H9 (cell line): ENCODE measurements at regions not wholly inside any gene's neighbourhood (a gene's known extent, or its start where the extent isn't known, plus 50 kb on each side); places are given as distances from the start of the nearest gene placed in this dataset.

Experiments
- DNase-seq: peaks from one replicate; pipeline ENCODE4 v3.0.0-alpha.2; 2017
- H2AFZ ChIP-seq: one replicate; pipeline ENCODE4 v1.6.1; 2013; ENCODE audit warnings: mild to moderate bottlenecking, low read length, control low read depth, moderate library complexity
- H2AK5ac ChIP-seq: 2 replicates; pipeline ENCODE4 v1.6.1; 2013; ENCODE audit warnings: low read length, control low read depth, mixed read lengths; ENCODE audit not compliant: insufficient read length
- H2BK120ac ChIP-seq: one replicate; pipeline ENCODE4 v1.6.1; 2013; ENCODE audit warnings: low read depth, mild to moderate bottlenecking, low read length, control low read depth, inconsistent platforms; ENCODE audit not compliant: poor library complexity, severe bottlenecking
- H2BK12ac ChIP-seq: 2 replicates; pipeline ENCODE4 v1.6.1; 2013; ENCODE audit warnings: low read length, control low read depth, mixed read lengths, low read depth; ENCODE audit not compliant: insufficient read length
- H2BK15ac ChIP-seq: 2 replicates; pipeline ENCODE4 v1.6.1; 2013; ENCODE audit warnings: low read depth, low read length, control low read depth
- H2BK20ac ChIP-seq: one replicate; pipeline ENCODE4 v1.6.1; 2013; ENCODE audit warnings: low read depth, mild to moderate bottlenecking, low read length, control low read depth, inconsistent platforms; ENCODE audit not compliant: poor library complexity, severe bottlenecking
- H2BK5ac ChIP-seq: 2 replicates; pipeline ENCODE4 v1.6.1; 2013; ENCODE audit warnings: low read length, control low read depth, mixed read lengths; ENCODE audit not compliant: insufficient read length
- H3K14ac ChIP-seq: 2 replicates; pipeline ENCODE4 v1.6.1; 2013; ENCODE audit warnings: low read length, control low read depth; ENCODE audit not compliant: insufficient read depth
- H3K18ac ChIP-seq: 2 replicates; pipeline ENCODE4 v1.6.1; 2013; ENCODE audit warnings: low read depth, mild to moderate bottlenecking, mixed read lengths, low read length, control low read depth; ENCODE audit not compliant: insufficient read length
- H3K23ac ChIP-seq: 2 replicates; pipeline ENCODE4 v1.6.1; 2013; ENCODE audit warnings: low read length, control low read depth, mixed read lengths, low read depth; ENCODE audit not compliant: insufficient read length
- H3K23me2 ChIP-seq: 2 replicates; pipeline ENCODE4 v1.6.1; 2013; ENCODE audit warnings: low read depth, mild to moderate bottlenecking, mixed read lengths, low read length, control low read depth; ENCODE audit not compliant: insufficient read length, poor library complexity, severe bottlenecking
- H3K27ac ChIP-seq: 2 replicates; pipeline ENCODE4 v1.5.1; 2013; ENCODE audit warnings: low read length, control low read depth, mixed read lengths, low read depth; ENCODE audit not compliant: insufficient read length
- H3K27me3 ChIP-seq: 2 replicates; pipeline ENCODE4 v1.6.1; 2013; ENCODE audit warnings: low read length, control low read depth, inconsistent platforms; ENCODE audit not compliant: insufficient read depth
- H3K4ac ChIP-seq: 2 replicates; pipeline ENCODE4 v1.6.1; 2013; ENCODE audit warnings: low read depth, mild to moderate bottlenecking, control low read depth, inconsistent platforms, low read length, moderate library complexity
- H3K4me1 ChIP-seq: 2 replicates; pipeline ENCODE4 v1.6.1; 2013; ENCODE audit warnings: low read length, control low read depth, inconsistent platforms; ENCODE audit not compliant: insufficient read depth
- H3K4me2 ChIP-seq: 2 replicates; pipeline ENCODE4 v1.6.1; 2013; ENCODE audit warnings: low read length, control low read depth, mixed read lengths; ENCODE audit not compliant: insufficient read length, insufficient read depth
- H3K56ac ChIP-seq: 2 replicates; pipeline ENCODE4 v1.6.1; 2013; ENCODE audit warnings: low read depth, mild to moderate bottlenecking, mixed read lengths, low read length, control low read depth; ENCODE audit not compliant: insufficient read length
- H3K79me1 ChIP-seq: 2 replicates; pipeline ENCODE4 v1.6.1; 2013; ENCODE audit warnings: low read depth, mild to moderate bottlenecking, moderate library complexity, low read length, control low read depth, inconsistent platforms; ENCODE audit not compliant: insufficient read depth, poor library complexity, severe bottlenecking
- H3K79me2 ChIP-seq: 2 replicates; pipeline ENCODE4 v1.6.1; 2013; ENCODE audit warnings: low read length, control low read depth, inconsistent platforms; ENCODE audit not compliant: insufficient read depth
- H3K9ac ChIP-seq: 2 replicates; pipeline ENCODE4 v1.6.1; 2013; ENCODE audit warnings: low read length, control low read depth, mixed read lengths; ENCODE audit not compliant: insufficient read length; ENCODE audit errors: extremely low read depth
- H3K9me3 ChIP-seq: one replicate; pipeline ENCODE4 v1.6.1; 2013; ENCODE audit warnings: low read depth, low read length, inconsistent platforms; ENCODE audit not compliant: control insufficient read depth
- H3T11ph ChIP-seq: one replicate; pipeline ENCODE4 v1.6.1; 2013; ENCODE audit warnings: mild to moderate bottlenecking, low read length, control low read depth, inconsistent platforms
- H4K20me1 ChIP-seq: one replicate; pipeline ENCODE4 v1.6.1; 2013; ENCODE audit not compliant: control insufficient read depth, insufficient read length, insufficient read depth
- H4K5ac ChIP-seq: 2 replicates; pipeline ENCODE4 v1.6.1; 2013; ENCODE audit warnings: low read depth, mild to moderate bottlenecking, mixed read lengths, low read length, control low read depth; ENCODE audit not compliant: insufficient read length
- H4K8ac ChIP-seq: replicated peaks from 2 replicates; pipeline ENCODE4 v1.6.1; 2013; ENCODE audit warnings: low read length, control low read depth, mixed read lengths, low read depth; ENCODE audit not compliant: insufficient read length
- H4K91ac ChIP-seq: 2 replicates; pipeline ENCODE4 v1.6.1; 2013; ENCODE audit warnings: low read depth, mild to moderate bottlenecking, moderate library complexity, mixed read lengths, low read length, control low read depth; ENCODE audit not compliant: insufficient read length
- H3K27ac Mint-ChIP-seq, 3 experiments: 2 replicates in 2 of 3; 3 replicates in 1 of 3; pipeline ENCODE4 v1.8.0; 2020 to 2021; ENCODE audit warnings: mixed read lengths in 3 of 3, mild to moderate bottlenecking in 1 of 3, moderate library complexity in 1 of 3
- H3K27me3 Mint-ChIP-seq: 2 replicates; pipeline ENCODE4 v1.8.0; 2021; ENCODE audit warnings: low read depth, mild to moderate bottlenecking, moderate library complexity, mixed read lengths
- H3K36me3 Mint-ChIP-seq, 3 experiments: 2 replicates in 2 of 3; 3 replicates in 1 of 3; pipeline ENCODE4 v1.8.0; 2020 to 2021; ENCODE audit warnings: low read depth in 3 of 3, mixed read lengths in 3 of 3; ENCODE audit not compliant: insufficient read depth in 1 of 3
- H3K4me1 Mint-ChIP-seq, 2 experiments: 2 replicates each; pipeline ENCODE4 v1.8.0; 2020; ENCODE audit warnings: mixed read lengths in 2 of 2
- H3K4me3 Mint-ChIP-seq, 2 experiments: 2 replicates in 1 of 2; 3 replicates in 1 of 2; pipeline ENCODE4 v1.8.0; 2020 to 2021; ENCODE audit warnings: mild to moderate bottlenecking in 2 of 2, mixed read lengths in 2 of 2, moderate library complexity in 1 of 2
- H3K9me3 Mint-ChIP-seq, 2 experiments: 2 replicates in 1 of 2; 3 replicates in 1 of 2; pipeline ENCODE4 v1.8.0; 2020; ENCODE audit warnings: mild to moderate bottlenecking in 2 of 2, mixed read lengths in 2 of 2, moderate library complexity in 1 of 2
- WGBS: extraction: QIAGEN DNeasy Blood & Tissue Kit; methylation state at CpG from one replicate; pipeline ENCODE4 v1.1.7; 2013; ENCODE audit warnings: missing lambda C conversion rate, low lambda C conversion rate, mixed read lengths; ENCODE audit not compliant: insufficient read length; ENCODE audit errors: extremely low coverage; 5-methylcytosine and 5-hydroxymethylcytosine counted together
- TF ChIP-seq, protein P1 (sequence below): fragments of 200-600 bp; sonication (generic); conservative IDR thresholded peaks from 3 replicates; pipeline ENCODE4 v1.8.0; 2021; ENCODE audit warnings: antibody characterized with exemption, mild to moderate bottlenecking

DNA sequence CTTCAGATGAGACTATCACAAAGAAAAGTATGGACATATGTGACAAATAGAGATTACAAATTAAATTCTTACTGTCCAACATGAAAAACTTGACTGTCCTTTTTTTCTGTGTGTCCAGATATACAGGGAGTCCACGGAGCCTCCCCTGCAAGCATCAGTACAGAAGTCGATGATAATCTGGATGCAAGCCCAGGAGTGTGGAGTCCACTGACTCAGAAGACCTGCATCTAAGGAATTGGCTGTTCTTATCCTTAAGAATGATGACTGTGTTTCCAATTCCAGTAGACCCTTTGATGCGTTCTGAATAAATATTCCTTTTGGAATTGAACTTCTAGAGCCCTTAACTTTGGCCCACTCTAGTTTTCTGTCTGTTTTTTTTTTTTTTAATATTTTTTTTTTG, 56.7 kb upstream of the TAF11L2 start:
- Mint-ChIP-seq H3K4me3 (no peak overlapping the region), H3K27me3 (no peaks in the 10 kb centered on the region; the same call in 1 of the 2 replicates), H3K9me3 (peaks cover 2 to 4% of the 10 kb centered on the region in 2 experiments; a peak in 3 of 5 replicates), H3K36me3 (peaks cover 0 to 8% (median 0%) of the 10 kb centered on the region in 3 experiments; a peak in 2 of 7 replicates), H3K27ac (no peak overlapping the region), H3K4me1 (peaks cover 7 to 10% of the 10 kb centered on the region in 2 experiments)
- no peak for DNase-seq
- H3K4me1 ChIP-seq = no peaks in the 10 kb centered on the region; the same call in 1 of the 2 replicates
- H2BK15ac ChIP-seq = no peak overlapping the region
- H4K91ac ChIP-seq = no peak overlapping the region
- TF ChIP-seq, protein P1, sequence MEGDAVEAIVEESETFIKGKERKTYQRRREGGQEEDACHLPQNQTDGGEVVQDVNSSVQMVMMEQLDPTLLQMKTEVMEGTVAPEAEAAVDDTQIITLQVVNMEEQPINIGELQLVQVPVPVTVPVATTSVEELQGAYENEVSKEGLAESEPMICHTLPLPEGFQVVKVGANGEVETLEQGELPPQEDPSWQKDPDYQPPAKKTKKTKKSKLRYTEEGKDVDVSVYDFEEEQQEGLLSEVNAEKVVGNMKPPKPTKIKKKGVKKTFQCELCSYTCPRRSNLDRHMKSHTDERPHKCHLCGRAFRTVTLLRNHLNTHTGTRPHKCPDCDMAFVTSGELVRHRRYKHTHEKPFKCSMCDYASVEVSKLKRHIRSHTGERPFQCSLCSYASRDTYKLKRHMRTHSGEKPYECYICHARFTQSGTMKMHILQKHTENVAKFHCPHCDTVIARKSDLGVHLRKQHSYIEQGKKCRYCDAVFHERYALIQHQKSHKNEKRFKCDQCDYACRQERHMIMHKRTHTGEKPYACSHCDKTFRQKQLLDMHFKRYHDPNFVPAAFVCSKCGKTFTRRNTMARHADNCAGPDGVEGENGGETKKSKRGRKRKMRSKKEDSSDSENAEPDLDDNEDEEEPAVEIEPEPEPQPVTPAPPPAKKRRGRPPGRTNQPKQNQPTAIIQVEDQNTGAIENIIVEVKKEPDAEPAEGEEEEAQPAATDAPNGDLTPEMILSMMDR = no peak
- H3K4me2 ChIP-seq = no peak overlapping the region
- no peak overlapping the region for H2AK5ac ChIP-seq
- no CpG with 5 or more reads among the region's 3 CpGs for WGBS
- no peak overlapping the region for H3K18ac ChIP-seq
- no peaks in the 10 kb centered on the region for H3K9me3 ChIP-seq
- H4K5ac ChIP-seq = no peak overlapping the region
- H3K23me2 ChIP-seq = no peaks in the 10 kb centered on the region
- no peaks in the 10 kb centered on the region for H3K79me2 ChIP-seq
- H2BK120ac ChIP-seq = no peak overlapping the region
- H2BK5ac ChIP-seq = no peak overlapping the region
- no peak overlapping the region for H3K9ac ChIP-seq
- no peak overlapping the region for H3K14ac ChIP-seq
- no peaks in the 10 kb centered on the region for H4K20me1 ChIP-seq
- H2AFZ ChIP-seq = no peak overlapping the region
- H3T11ph ChIP-seq = no peak overlapping the region
- no peak overlapping the region for H3K23ac ChIP-seq
- no peaks in the 10 kb centered on the region for H3K27me3 ChIP-seq
- H3K4ac ChIP-seq = no peak overlapping the region
- no peaks in the 10 kb centered on the region for H3K79me1 ChIP-seq
- no peak overlapping the region for H2BK20ac ChIP-seq
- H3K56ac ChIP-seq = no peak overlapping the region
- no peak overlapping the region for H4K8ac ChIP-seq
- no peak overlapping the region for H2BK12ac ChIP-seq
- H3K27ac ChIP-seq = no peak overlapping the region
